Fibroblast of skin of right quadriceps (primary cell): ENCODE measurements at regions not wholly inside any gene's neighbourhood (a gene's known extent, or its start where the extent isn't known, plus 50 kb on each side); places are given as distances from the start of the nearest gene placed in this dataset.
"Not testable (repeated sequence)": the region's sequence is repeated elsewhere in the genome, so short reads cannot be mapped to it uniquely, and the experiment has no call there.

Experiments
- DNase-seq: peaks from one replicate; pipeline ENCODE4 v3.0.0-alpha.2; 2013

- DNase-seq = no peak
Observed at GRCh38 chr17:31746884-31747495, 112.1 kb downstream of the COPRS start.

- DNase-seq = no peak
Observed at GRCh38 chr17:31745964-31746600, 113.0 kb downstream of the COPRS start.

- peak; percentile 37 for DNase-seq
Observed at GRCh38 chr17:31744511-31744951, 114.5 kb downstream of the COPRS start.

GRCh38 chr17:31743797-31744196 lies 115.2 kb downstream of the COPRS start:
- DNase-seq = peak; percentile 74

GRCh38 chr17:31741371-31741770 lies 117.7 kb downstream of the COPRS start:
- no peak for DNase-seq

GRCh38 chr17:31740611-31741082 lies 118.4 kb downstream of the COPRS start:
- DNase-seq = peak; percentile 99

GRCh38 chr17:31738996-31739699 lies 119.9 kb downstream of the COPRS start:
- DNase-seq = peak; percentile 87

- DNase-seq = no peak
Observed at GRCh38 chr17:31738488-31738887, 120.6 kb downstream of the COPRS start.

GRCh38 chr17:31738067-31738466 lies 121.0 kb downstream of the COPRS start:
- no peak for DNase-seq

- DNase-seq = no peak
Observed at GRCh38 chr17:31736855-31737625, 122.0 kb downstream of the COPRS start.

- DNase-seq = no peak
Observed at GRCh38 chr17:31733326-31733725, 125.7 kb downstream of the COPRS start.

- not testable (repeated sequence) for DNase-seq
Observed at GRCh38 chr17:31731585-31732154, 127.4 kb downstream of the COPRS start.

GRCh38 chr17:31731118-31731517 lies 127.9 kb downstream of the COPRS start:
- DNase-seq = no peak

GRCh38 chr17:31726980-31727427 lies 132.0 kb downstream of the COPRS start:
- peak; percentile 62 for DNase-seq

GRCh38 chr17:31724619-31725018 lies 134.4 kb downstream of the COPRS start:
- no peak for DNase-seq

GRCh38 chr17:31724026-31724425 lies 135.0 kb downstream of the COPRS start:
- peak; percentile 75 for DNase-seq

GRCh38 chr17:31722251-31723056 lies 136.6 kb downstream of the COPRS start:
- DNase-seq = peak; percentile 68

GRCh38 chr17:31721291-31722025 lies 137.6 kb downstream of the COPRS start:
- no peak for DNase-seq

- DNase-seq = not testable (repeated sequence)
Observed at GRCh38 chr17:31717251-31717650, 141.8 kb downstream of the COPRS start.

GRCh38 chr17:31715446-31715845 lies 143.6 kb downstream of the COPRS start:
- no peak for DNase-seq

GRCh38 chr17:31704483-31704882 lies 154.6 kb downstream of the COPRS start:
- no peak for DNase-seq
